Pancreas (tissue), 10 donors: ENCODE measurements at regions not wholly inside any gene's neighbourhood (a gene's known extent, or its start where the extent isn't known, plus 50 kb on each side); places are given as distances from the start of the nearest gene placed in this dataset.

Experiments
- ATAC-seq, 4 donors: fragments of 200-7000 bp; cut with Tn5 transposase; one replicate each; pipeline versions ENCODE4 v1.8.0 to v1.9.1; 2020; ENCODE audit warnings: mild to moderate bottlenecking in 4 of 4, moderate library complexity in 4 of 4
- DNase-seq, 6 donors: peaks; one replicate each; pipeline ENCODE4 v3.0.0-alpha.2; 2020
- FAIRE-seq: peaks from 2 replicates; lab custom pipeline; 2012; peaks lifted over from hg19 to GRCh38; lab: Jason Lieb, UNC
- H3K27ac ChIP-seq, 4 donors: fragments of 200-600 bp; sonication (generic); 1 replicate in 3 of 4; 2 replicates in 1 of 4; pipeline versions ENCODE4 v1.5.0 to v1.8.0; 2020
- H3K27me3 ChIP-seq, 4 donors: fragments of 200-600 bp; one replicate each; pipeline ENCODE4 v1.8.0; 2021
- H3K36me3 ChIP-seq, 3 donors: fragments of 200-600 bp; sonication (generic) in 1 of 3; one replicate each; pipeline versions ENCODE4 v1.5.0 to v1.8.0; 2020 to 2021
- H3K4me1 ChIP-seq, 3 donors: fragments of 200-600 bp; one replicate each; pipeline ENCODE4 v1.8.0; 2021
- H3K4me3 ChIP-seq, 4 donors: fragments of 200-600 bp; sonication (generic) in 2 of 4; one replicate each; pipeline versions ENCODE4 v1.5.0 to v1.8.0; 2020 to 2021
- H3K9me3 ChIP-seq, 4 donors: fragments of 200-600 bp; one replicate each; pipeline ENCODE4 v1.8.0; 2021
- WGBS, 2 donors: extraction: QIAGEN DNeasy Blood & Tissue Kit; methylation state at CpG; one replicate each; pipeline ENCODE4 v1.1.7; 2013; 5-methylcytosine and 5-hydroxymethylcytosine counted together
- intact Hi-C, 3 donors: fragments of 100-400 bp; cut with DNase I; formaldehyde crosslinking; loops; one replicate each; pipeline versions ENCODE4 v1.11.1 to v1.14.2; 2022
- TF ChIP-seq, protein P1 (sequence below), 4 donors: fragments of 200-600 bp; sonication (generic) in 3 of 4; IDR thresholded peaks; one replicate each; pipeline versions ENCODE4 v1.5.0 to v1.8.0; 2021; ENCODE audit warnings: antibody characterized with exemption in 4 of 4
- donor health status: healthy with polysubstance abuse.
- donor health status: DM: no; HTN: no; CAD: no; lungs with moderate emphysema.
- donor health status: DM: no; HTN: no; CAD: no.
- donor health status: control.
- donor health status: control.
- donor health status: Bipolar disorder and iron deficiency.
- donor health status: DM: yes; HTN: yes; CAD: no.
- donor health status: DM: no; HTN: no; CAD: no.
- donor health status: DM: no; HTN: no; CAD: no.
- donor health status: DM: yes; HTN: yes; CAD: no.

DNA sequence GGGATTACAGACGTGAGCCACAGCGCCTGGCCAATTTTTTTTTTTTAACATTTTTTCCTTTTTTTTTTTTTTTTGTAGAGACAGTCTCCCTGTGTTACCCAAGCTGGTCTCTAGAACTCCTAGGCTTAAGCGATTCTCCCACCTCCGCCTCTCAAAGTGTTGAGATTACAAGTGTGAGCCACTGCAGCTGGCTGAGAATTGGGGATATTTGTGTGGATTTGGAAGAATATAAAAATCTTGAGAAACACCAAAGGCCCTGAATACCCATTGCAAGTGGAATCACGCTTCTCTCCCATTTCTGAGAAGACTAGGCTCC lies 79.9 kb upstream of the ABCC4 start:
- Histone ChIP-seq H3K27me3 (no peaks in the 10 kb centered on the region), H3K4me3 (no peak overlapping the region), H3K4me1 (peaks cover 0 to 5% (median 0%) of the 10 kb centered on the region in 3 donors), H3K27ac (no peak overlapping the region), H3K36me3 (no peaks in the 10 kb centered on the region), H3K9me3 (no peaks in the 10 kb centered on the region)
- FAIRE-seq: no peak
- WGBS, 2 donors: 50 to 53% methylated on average over 5 of the region's 5 CpGs
- no peak for DNase-seq
- ATAC-seq: peak in 3 of 4 donors; percentile 8 to 11 (median 8)
- TF ChIP-seq, protein P1, sequence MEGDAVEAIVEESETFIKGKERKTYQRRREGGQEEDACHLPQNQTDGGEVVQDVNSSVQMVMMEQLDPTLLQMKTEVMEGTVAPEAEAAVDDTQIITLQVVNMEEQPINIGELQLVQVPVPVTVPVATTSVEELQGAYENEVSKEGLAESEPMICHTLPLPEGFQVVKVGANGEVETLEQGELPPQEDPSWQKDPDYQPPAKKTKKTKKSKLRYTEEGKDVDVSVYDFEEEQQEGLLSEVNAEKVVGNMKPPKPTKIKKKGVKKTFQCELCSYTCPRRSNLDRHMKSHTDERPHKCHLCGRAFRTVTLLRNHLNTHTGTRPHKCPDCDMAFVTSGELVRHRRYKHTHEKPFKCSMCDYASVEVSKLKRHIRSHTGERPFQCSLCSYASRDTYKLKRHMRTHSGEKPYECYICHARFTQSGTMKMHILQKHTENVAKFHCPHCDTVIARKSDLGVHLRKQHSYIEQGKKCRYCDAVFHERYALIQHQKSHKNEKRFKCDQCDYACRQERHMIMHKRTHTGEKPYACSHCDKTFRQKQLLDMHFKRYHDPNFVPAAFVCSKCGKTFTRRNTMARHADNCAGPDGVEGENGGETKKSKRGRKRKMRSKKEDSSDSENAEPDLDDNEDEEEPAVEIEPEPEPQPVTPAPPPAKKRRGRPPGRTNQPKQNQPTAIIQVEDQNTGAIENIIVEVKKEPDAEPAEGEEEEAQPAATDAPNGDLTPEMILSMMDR (IDR thresholded peaks at IDR 0.05): no peak
- intact Hi-C loops: loop anchor here in 1 of 3 donors (5.0 kb wide), 1 partner anchor 189 kb away; no protein-coding TSS in a partner anchor

GRCh38 chr13:95382411-95382810 lies 81.2 kb upstream of the ABCC4 start:
- TF ChIP-seq, protein P1 (IDR thresholded peaks at IDR 0.05): no peak
- no peak for DNase-seq
- FAIRE-seq: no peak
- ATAC-seq: no peak
- intact Hi-C loops: loop anchor here in 1 of 3 donors (5.0 kb wide), 1 partner anchor 190 kb away; no protein-coding TSS in a partner anchor
- H3K9me3 ChIP-seq: no peaks in the 10 kb centered on the region
- 78 to 79% methylated on average over 2 of the region's 2 CpGs for whole genome bisulfite sequencing, 2 donors
- H3K27me3 ChIP-seq: no peaks in the 10 kb centered on the region
- H3K27ac ChIP-seq: no peak overlapping the region
- peaks cover 0 to 5% (median 0%) of the 10 kb centered on the region in 3 donors for H3K4me1 ChIP-seq
- no peaks in the 10 kb centered on the region for H3K36me3 ChIP-seq
- H3K4me3 ChIP-seq: no peak overlapping the region

GRCh38 chr13:95382916-95383315 lies 81.7 kb upstream of the ABCC4 start:
- H3K4me1 ChIP-seq: peaks cover 0 to 5% (median 0%) of the 10 kb centered on the region in 3 donors
- no peak for DNase-seq
- 78 to 80% methylated on average over 4 of the region's 4 CpGs for WGBS, 2 donors
- H3K4me3 ChIP-seq: no peak overlapping the region
- TF ChIP-seq, protein P1 (IDR thresholded peaks at IDR 0.05): no peak
- no peak for FAIRE-seq
- no peaks in the 10 kb centered on the region for H3K9me3 ChIP-seq
- no peaks in the 10 kb centered on the region for H3K36me3 ChIP-seq
- H3K27ac ChIP-seq: no peak overlapping the region
- no peaks in the 10 kb centered on the region for H3K27me3 ChIP-seq
- intact Hi-C loops: loop anchor here in 1 of 3 donors (5.0 kb wide), 1 partner anchor 191 kb away; no protein-coding TSS in a partner anchor
- no peak for ATAC-seq

- FAIRE-seq (no peak), ATAC-seq (no peak)
- WGBS, 2 donors: 69 to 72% methylated on average over 1 of the region's 1 CpG
Measured at GRCh38 chr13:95385373-95385772, 84.1 kb upstream of the ABCC4 start.

DNA sequence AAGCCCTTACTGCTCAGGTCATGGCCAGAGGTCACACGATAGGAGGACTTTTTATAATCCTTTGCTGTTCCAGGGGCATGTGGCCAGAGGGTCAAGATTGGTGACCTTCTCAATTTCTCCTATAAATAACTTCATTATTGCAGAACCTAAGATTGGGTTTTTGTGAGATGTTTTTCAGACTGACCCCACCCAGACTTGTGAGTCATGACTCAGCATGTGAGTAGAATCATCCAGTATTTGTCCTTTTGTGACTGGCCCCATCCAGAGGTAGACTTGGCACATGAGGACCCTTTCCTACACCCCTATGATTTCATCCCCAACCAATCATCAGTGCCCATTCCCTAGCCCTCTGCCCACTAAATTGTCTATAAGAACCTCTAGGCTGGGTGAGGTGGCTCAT lies 84.5 kb upstream of the ABCC4 start:
- 83 to 100% methylated on average over 1 of the region's 1 CpG for WGBS, 2 donors
- Histone ChIP-seq H3K27me3 (no peaks in the 10 kb centered on the region), H3K4me3 (no peak overlapping the region), H3K27ac (no peak overlapping the region), H3K9me3 (no peaks in the 10 kb centered on the region), H3K36me3 (no peaks in the 10 kb centered on the region), H3K4me1 (peaks cover 0 to 1% (median 0%) of the 10 kb centered on the region in 3 donors)
- DNase-seq (no peak), FAIRE-seq (no peak), ATAC-seq (no peak)
- TF ChIP-seq, protein P1 (IDR thresholded peaks at IDR 0.05): no peak
- intact Hi-C loops: no loop called here

More at GRCh38 chr13:95385373-95385772, 84.1 kb upstream of the ABCC4 start:
- Histone ChIP-seq H3K4me1 (peaks cover 0 to 5% (median 0%) of the 10 kb centered on the region in 3 donors), H3K27ac (no peak overlapping the region), H3K4me3 (no peak overlapping the region), H3K27me3 (no peaks in the 10 kb centered on the region), H3K9me3 (no peaks in the 10 kb centered on the region), H3K36me3 (no peaks in the 10 kb centered on the region)
- TF ChIP-seq, protein P1 (IDR thresholded peaks at IDR 0.05): no peak
- intact Hi-C loops: no loop called here
- no peak for DNase-seq
